ENCODE measurements at regions not wholly inside any gene's neighbourhood (a gene's known extent, or its start where the extent isn't known, plus 50 kb on each side); places are given as distances from the start of the nearest gene placed in this dataset.
"Not testable (repeated sequence)": the region's sequence is repeated elsewhere in the genome, so short reads cannot be mapped to it uniquely, and the experiment has no call there.

DNA sequence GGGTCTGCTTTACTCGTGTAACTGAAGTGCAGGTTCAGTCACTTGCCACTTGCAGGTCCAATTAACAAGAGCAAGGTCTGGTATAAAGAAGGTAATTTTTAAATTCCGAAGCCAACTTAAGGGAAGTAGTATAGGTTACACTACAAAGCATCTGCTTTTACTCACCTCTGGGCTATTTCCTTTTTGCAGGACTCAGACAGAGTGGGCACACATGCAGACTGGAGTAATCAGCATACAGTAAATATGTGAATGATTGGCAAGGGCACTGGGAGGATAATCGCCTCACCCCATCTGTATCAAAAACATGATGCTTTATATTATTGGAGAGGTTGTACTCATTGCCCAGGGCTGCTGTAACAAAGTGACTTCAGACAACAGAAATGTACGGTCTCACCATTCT lies 160.1 kb upstream of the CDH5 start:
- DNase-seq (ENCODE audit: low spot score), result no peak

DNA sequence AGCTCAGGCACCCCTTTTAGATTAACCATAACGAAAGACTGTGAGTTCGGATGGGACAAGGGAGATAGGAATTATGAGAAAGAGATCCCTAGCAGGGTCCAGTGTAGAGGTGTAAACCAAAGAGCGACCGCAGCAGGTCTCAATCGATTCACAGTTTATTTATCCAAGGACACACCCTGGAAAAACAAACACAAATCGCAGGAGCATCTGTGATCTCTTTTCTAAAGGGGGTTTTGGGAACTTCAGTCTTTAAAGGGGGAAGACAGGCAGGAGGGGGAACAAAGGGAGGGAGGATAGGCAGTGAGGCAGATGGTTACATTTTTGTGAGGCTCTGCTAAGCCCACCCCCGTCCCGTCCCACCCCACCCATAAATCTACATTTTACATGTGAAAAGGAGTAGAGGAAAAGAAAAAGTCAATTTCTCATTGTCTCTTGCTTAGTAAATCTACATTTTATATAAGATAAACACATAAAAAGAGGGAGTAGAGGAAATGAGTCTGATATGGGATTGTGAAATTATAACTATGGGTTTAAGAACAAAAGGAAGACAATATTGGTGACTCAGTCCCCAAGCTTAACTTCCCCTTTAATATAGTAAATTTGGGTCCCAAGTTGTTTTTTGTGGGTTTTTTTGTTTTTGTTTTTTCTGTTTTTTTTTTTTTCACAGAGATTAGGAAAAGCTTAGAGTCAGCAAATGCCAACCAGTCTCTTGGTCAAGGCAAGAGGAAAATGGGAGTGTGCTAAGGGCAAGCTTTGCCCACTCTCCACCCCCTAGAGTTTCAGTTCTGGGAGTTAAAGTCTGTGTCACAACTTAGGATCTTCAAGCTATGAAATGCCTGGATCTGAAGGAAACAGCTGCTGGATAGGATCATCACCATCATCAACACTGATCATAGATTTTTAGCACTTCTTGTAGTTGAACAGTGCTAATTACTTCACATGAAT lies 160.9 kb upstream of the CDH5 start:
- DNase-seq (ENCODE audit: low spot score), result no peak

DNA sequence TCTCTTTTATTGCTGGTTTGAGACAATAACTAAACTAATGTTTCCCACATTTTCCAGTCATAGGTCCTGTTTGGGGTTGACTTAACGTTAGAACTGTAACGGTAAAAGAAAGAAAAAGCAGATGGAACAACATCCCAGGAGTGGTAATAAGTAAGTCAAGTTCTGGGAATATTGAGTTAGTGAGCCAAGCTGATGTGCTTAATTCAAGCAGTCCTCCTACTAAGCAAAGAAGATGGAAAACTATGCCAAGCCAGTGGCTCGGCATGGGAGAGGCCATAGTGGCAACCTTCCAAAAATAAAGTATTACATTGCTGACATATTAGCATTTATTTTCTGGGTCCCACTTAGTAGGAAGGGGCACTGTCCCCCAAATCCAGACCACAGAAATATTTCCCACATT lies 161.7 kb upstream of the CDH5 start:
- no peak for DNase-seq (ENCODE audit: low spot score)

- DNase-seq (ENCODE audit: low spot score), result no peak
Observed at GRCh38 chr16:66203476-66203875, 163.0 kb upstream of the CDH5 start.

- DNase-seq (ENCODE audit: low spot score), result no peak
Observed at GRCh38 chr16:66199189-66199588, 167.3 kb upstream of the CDH5 start.

DNA sequence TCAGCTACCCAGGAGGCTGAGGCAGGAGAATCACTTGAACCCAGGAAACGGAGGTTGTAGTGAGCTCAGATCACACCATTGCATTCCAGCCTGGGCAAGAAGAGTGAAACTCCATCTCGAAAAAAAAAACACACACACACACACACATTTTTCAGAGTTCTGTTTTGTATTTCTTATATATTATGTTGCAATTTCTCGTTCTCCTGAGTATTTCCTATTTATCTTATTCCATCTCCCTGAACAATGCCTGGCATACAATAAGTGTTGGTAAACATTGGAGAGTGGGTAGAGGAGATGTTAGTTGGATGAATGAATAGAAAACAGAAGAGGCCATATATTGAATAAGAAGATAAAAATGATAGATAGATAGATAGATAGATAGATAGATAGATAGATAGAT lies 167.8 kb upstream of the CDH5 start:
- DNase-seq (ENCODE audit: low spot score), result no peak

GRCh38 chr16:66197668-66198278 lies 168.7 kb upstream of the CDH5 start:
- DNase-seq (ENCODE audit: low spot score), result no peak

GRCh38 chr16:66196770-66197169 lies 169.7 kb upstream of the CDH5 start:
- no peak for DNase-seq (ENCODE audit: low spot score)

DNA sequence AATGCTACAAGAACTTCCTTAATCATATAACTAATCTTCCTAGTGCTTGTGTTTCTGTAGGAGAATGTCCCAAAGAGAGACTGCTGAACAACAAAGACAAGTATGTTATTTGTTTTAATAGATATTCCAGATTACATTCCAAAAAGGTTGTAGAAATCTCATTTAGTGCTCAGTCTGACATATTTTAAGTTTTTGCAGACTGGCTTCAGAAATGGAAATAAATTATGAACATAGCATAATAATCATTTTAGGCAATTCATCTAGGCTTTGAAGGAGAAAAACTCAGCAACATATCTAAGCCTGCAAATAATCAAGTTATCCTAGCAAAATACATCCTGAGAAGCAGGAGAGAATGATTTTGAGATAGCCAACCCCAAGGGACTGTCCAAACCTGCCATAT lies 171.6 kb upstream of the CDH5 start:
- no peak for DNase-seq (ENCODE audit: low spot score)

GRCh38 chr16:66193543-66194229 lies 172.8 kb upstream of the CDH5 start:
- DNase-seq (ENCODE audit: low spot score), result no peak

DNA sequence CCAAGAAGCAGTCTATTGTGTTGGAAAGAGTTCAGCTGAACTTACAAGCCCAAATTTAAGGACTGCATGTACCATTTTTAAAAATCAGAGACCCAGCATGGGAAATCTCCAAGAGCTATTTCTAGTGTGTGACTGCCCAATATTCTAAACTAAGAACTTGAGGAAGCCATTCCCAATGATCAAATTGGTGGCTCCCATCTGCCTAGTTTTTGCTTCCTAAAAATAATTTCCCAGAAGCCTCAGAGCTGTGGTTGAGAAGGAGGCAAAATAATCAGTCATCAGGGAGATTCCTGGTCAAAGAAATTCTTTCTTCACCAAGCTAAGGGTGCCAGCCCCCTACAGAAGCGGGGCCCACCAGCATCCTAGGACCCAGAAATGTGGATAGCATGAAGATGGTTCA lies 176.1 kb upstream of the CDH5 start:
- no peak for DNase-seq (ENCODE audit: low spot score)

DNA sequence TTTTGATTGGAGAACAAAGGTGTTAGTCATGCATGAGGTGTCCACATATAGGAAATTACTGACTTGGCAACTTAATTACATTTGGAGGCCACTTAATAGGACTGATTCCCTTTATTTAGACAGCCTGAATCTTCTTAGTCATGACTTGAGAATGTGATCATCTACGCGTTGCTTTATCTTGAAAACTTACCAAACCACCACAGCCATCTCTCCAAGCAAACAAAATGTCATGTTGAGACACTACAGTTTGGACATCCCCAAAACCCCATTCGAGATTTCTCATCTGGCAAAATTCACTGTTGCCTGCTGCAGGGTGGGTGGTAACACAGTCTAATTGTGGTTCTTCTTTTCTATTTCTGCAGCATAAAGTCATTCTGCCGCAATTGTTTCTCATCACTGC lies 176.5 kb upstream of the CDH5 start:
- DNase-seq (ENCODE audit: low spot score), result no peak

GRCh38 chr16:66188917-66189725 lies 177.4 kb upstream of the CDH5 start:
- no peak for DNase-seq (ENCODE audit: low spot score)

DNA sequence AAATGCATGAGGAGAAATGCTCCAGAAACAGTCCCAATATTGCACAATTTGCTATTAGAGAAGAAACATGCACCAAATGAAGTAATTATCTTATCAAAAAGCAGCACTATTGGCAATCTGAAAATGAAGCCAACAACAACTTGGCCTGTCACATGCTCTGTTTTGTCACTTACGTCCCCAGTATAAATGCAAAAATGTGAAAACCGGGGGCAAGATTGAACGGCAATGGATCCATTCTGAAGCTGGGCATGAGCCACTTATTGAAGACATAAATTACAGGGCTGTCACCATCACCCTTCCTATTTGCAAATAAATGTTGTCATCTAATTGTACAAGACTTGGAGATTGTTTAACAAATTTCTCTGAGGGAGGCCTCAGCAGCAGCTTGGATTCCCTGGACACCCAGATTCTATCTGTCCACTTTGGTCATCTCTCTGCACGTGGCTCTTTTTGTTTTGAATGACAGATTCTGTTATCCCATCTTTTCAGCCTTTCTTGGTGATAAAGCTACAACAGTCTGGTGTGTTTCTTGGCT lies 180.2 kb upstream of the CDH5 start:
- DNase-seq (ENCODE audit: low spot score), result no peak

DNA sequence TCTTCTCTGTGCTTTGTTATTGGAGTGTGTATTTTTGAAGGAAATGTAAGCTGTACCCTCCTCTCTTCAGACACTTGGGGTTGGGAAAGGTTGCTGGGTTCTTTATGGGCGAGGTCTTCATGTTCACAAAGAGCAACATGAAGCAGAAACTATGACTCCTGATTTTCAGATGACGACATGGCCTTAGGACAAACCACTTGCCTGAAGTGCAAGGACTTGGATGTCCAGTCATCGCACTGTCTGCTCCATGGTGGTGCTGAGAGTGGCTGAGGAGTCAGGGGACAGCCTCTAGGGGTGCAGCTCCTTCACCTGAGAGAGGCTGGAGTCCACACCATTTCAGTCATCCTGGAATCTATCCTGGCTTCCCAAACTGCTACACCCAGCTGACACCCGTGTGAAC lies 183.9 kb upstream of the CDH5 start:
- no peak for DNase-seq (ENCODE audit: low spot score)

- no peak for DNase-seq (ENCODE audit: low spot score)
Observed at GRCh38 chr16:66176731-66177130, 189.8 kb upstream of the CDH5 start.

- no peak for DNase-seq (ENCODE audit: low spot score)
Observed at GRCh38 chr16:66176111-66176510, 190.4 kb upstream of the CDH5 start.

- DNase-seq (ENCODE audit: low spot score), result no peak
Observed at GRCh38 chr16:66175636-66176035, 190.9 kb upstream of the CDH5 start.

DNA sequence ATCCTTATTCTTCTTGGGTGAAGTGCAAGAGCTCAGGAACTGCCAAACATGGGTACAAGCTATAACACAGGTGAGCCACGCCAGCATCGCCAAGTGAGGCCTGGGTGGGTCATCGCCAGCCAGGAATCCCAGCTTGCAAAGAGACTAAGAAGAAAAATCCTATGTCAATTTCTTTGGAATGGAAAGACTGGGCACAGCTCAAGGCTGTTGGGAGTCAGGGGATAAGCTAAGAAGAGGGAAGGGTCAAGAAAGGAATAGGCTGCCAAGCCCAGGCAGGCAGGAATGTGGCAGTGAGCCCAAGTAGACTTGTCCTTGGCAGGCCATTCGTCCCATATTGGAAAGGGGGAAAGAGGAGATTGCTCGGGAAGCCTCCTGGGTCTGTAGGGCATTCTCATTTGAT lies 191.4 kb upstream of the CDH5 start:
- no peak for DNase-seq (ENCODE audit: low spot score)

DNA sequence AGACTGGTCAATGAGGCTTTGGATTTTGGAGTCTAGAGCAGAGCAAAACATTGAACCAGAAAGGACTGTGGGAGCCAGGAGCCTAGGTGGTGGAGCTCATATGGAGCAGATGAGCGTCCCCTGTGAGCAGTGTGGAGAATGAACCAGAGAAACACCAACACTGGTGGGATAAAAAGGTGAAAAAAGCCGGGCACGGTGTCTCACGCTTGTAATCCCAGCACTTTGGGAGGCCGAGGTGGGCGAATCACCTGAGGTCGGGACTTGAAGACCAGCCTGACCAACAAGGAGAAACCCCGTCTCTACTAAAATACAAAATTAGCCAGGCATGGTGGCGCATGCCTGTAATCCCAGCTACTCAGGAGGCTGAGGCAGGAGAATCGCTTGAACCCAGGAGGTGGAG lies 192.7 kb upstream of the CDH5 start:
- not testable (repeated sequence) for DNase-seq (ENCODE audit: low spot score)

- not testable (repeated sequence) for DNase-seq (ENCODE audit: low spot score)
Observed at GRCh38 chr16:66173181-66173580, 193.3 kb upstream of the CDH5 start.

DNA sequence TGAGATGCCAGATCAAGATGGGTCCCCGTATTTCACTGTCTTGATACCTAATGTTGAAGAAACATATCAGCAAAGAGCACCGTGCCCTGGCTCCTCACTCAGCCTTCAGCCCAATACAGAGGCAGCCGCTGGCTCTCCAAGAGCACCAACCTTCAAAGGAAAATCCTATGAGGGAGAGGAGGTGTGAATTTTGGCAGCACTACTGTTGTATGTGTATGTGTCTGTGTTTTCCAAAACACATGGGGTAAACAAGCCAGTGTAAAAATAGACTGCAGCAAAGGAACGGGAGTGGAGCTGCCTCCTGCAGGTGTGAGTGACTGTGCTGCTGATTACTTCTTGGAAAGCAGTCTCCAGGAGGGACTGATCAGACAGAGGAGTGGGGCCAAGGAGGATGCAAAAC lies 194.0 kb upstream of the CDH5 start:
- no peak for DNase-seq (ENCODE audit: low spot score)

All from LoVo (cell line).